A673 (cell line): ENCODE measurements at regions not wholly inside any gene's neighbourhood (a gene's known extent, or its start where the extent isn't known, plus 50 kb on each side); places are given as distances from the start of the nearest gene placed in this dataset.

Source experiments
- BruUV-seq: library from RNA; stranded (reverse); fragments of 400-500 nt; replicated peaks from 2 replicates; lab custom pipeline; 2021; lab: Mats Ljungman, UMichigan
- CTCF ChIA-PET: fragments of 300-600 bp; sonication (Branson Sonifier 250); formaldehyde crosslinking; loops from one replicate; lab custom pipeline; 2022; ENCODE audit warnings: antibody characterized with exemption; lab: Charles Lee
- POLR2A ChIA-PET: fragments of 300-600 bp; sonication (Branson Sonifier 250); formaldehyde crosslinking; loops from one replicate; lab custom pipeline; 2022; ENCODE audit warnings: antibody characterized with exemption; ENCODE audit not compliant: low non-redundant PET; lab: Charles Lee
- DNase-seq: peaks from one replicate; pipeline ENCODE4 v3.0.0-alpha.2; 2015; ENCODE audit warnings: low spot score
- H3K27ac ChIP-seq: fragments of 200-600 bp; sonication (generic); 2 replicates; pipeline ENCODE4 v1.5.1; 2016; ENCODE audit warnings: mixed run types, low read depth, mild to moderate bottlenecking, mixed read lengths, antibody characterized with exemption, low read length; ENCODE audit not compliant: poor library complexity, severe bottlenecking
- H3K27me3 ChIP-seq: fragments of 200-600 bp; sonication (generic); replicated peaks from 2 replicates; pipeline ENCODE4 v1.6.1; 2017; ENCODE audit warnings: mixed run types, low read depth, mild to moderate bottlenecking, mixed read lengths, antibody characterized with exemption, low read length; ENCODE audit not compliant: insufficient read depth, poor library complexity
- H3K36me3 ChIP-seq: fragments of 200-600 bp; sonication (generic); 2 replicates; pipeline ENCODE4 v1.6.1; 2016; ENCODE audit warnings: mixed run types, mild to moderate bottlenecking, mixed read lengths, antibody characterized with exemption, low read length; ENCODE audit not compliant: insufficient read depth, poor library complexity, severe bottlenecking
- H3K4me1 ChIP-seq: fragments of 200-600 bp; sonication (generic); 2 replicates; pipeline ENCODE4 v1.6.1; 2017; ENCODE audit warnings: mixed run types, mild to moderate bottlenecking, mixed read lengths, antibody characterized with exemption, low read length; ENCODE audit not compliant: insufficient read depth, poor library complexity, severe bottlenecking
- H3K4me3 ChIP-seq: fragments of 200-600 bp; sonication (generic); 2 replicates; pipeline ENCODE4 v1.5.1; 2016; ENCODE audit warnings: low read depth, mixed run types, mild to moderate bottlenecking, mixed read lengths, low read length; ENCODE audit not compliant: poor library complexity, severe bottlenecking
- H3K9me3 ChIP-seq: fragments of 200-600 bp; sonication (generic); 2 replicates; pipeline ENCODE4 v1.6.1; 2016; ENCODE audit warnings: mixed run types, low read depth, mild to moderate bottlenecking, mixed read lengths, antibody characterized with exemption, low read length; ENCODE audit not compliant: poor library complexity, severe bottlenecking
- CTCF ChIP-seq: fragments of 300-800, 200-600 bp; sonication (generic); conservative IDR thresholded peaks from 2 replicates; pipeline ENCODE4 v1.5.1; 2017; ENCODE audit warnings: low read depth, mild to moderate bottlenecking, antibody characterized with exemption, low read length, moderate library complexity, mixed read lengths
- EZH2 ChIP-seq: fragments of 200-600 bp; sonication (generic); IDR thresholded peaks from 2 replicates; pipeline ENCODE4 v1.6.1; 2017; ENCODE audit warnings: borderline replicate concordance, low read depth, mild to moderate bottlenecking, mixed read lengths, antibody characterized with exemption, low read length; ENCODE audit not compliant: poor library complexity, severe bottlenecking
- intact Hi-C: fragments of 100-400 bp; cut with micrococcal nuclease; formaldehyde crosslinking; loops from one replicate; pipeline ENCODE4 v1.10.0; 2022; ENCODE audit not compliant: unreplicated experiment

GRCh38 chr2:121004950-121005349, 269.3 kb downstream of the GLI2 start:
- CTCF ChIA-PET = no interaction called here
- H3K9me3 ChIP-seq = no peaks in the 10 kb centered on the region

GRCh38 chr2:121005453-121005852, 269.8 kb downstream of the GLI2 start:
- no TSS peak for BruUV-seq
- Histone ChIP-seq H3K4me3 (no peak overlapping the region), H3K27ac (no peak overlapping the region), H3K9me3 (no peaks in the 10 kb centered on the region), H3K36me3 (no peaks in the 10 kb centered on the region), H3K27me3 (no peaks in the 10 kb centered on the region), H3K4me1 (no peaks in the 10 kb centered on the region)
- intact Hi-C loops = no loop called here
- no peak for DNase-seq
- TF ChIP-seq EZH2 (no peak), CTCF (no peak)
- CTCF ChIA-PET = no interaction called here
- POLR2A ChIA-PET = no interaction called here

More at GRCh38 chr2:121004950-121005349, 269.3 kb downstream of the GLI2 start:
- H3K27me3 ChIP-seq = no peaks in the 10 kb centered on the region
- POLR2A ChIA-PET = no interaction called here
- H3K27ac ChIP-seq = no peak overlapping the region
- intact Hi-C loops = no loop called here
- TF ChIP-seq EZH2 (no peak), CTCF (no peak)
- no peak for DNase-seq
- H3K36me3 ChIP-seq = no peaks in the 10 kb centered on the region
- no peaks in the 10 kb centered on the region for H3K4me1 ChIP-seq
- no peak overlapping the region for H3K4me3 ChIP-seq
- BruUV-seq = no TSS peak

GRCh38 chr2:121006743-121007489, 271.2 kb downstream of the GLI2 start:
- Histone ChIP-seq H3K27me3 (no peaks in the 10 kb centered on the region), H3K27ac (no peak overlapping the region), H3K4me3 (no peak overlapping the region), H3K36me3 (no peaks in the 10 kb centered on the region), H3K9me3 (no peaks in the 10 kb centered on the region), H3K4me1 (no peaks in the 10 kb centered on the region)
- POLR2A ChIA-PET = no interaction called here
- BruUV-seq = no TSS peak
- TF ChIP-seq EZH2 (no peak), CTCF (no peak)
- intact Hi-C loops = no loop called here
- no peak for DNase-seq
- CTCF ChIA-PET = no interaction called here
